WERI-Rb-1 (cell line): ENCODE measurements at regions not wholly inside any gene's neighbourhood (a gene's known extent, or its start where the extent isn't known, plus 50 kb on each side); places are given as distances from the start of the nearest gene placed in this dataset.
"Not testable (repeated sequence)": the region's sequence is repeated elsewhere in the genome, so short reads cannot be mapped to it uniquely, and the experiment has no call there.

Experiments
- DNase-seq: peaks from one replicate; pipeline ENCODE4 v3.0.0-alpha.2; 2020
- H3K27ac ChIP-seq: fragments of 250-450 bp; sonication (Bioruptor Pico); 2 replicates; pipeline ENCODE4 v1.5.1; 2020; ENCODE audit warnings: mild to moderate bottlenecking, moderate library complexity
- H3K27me3 ChIP-seq: fragments of 250-450 bp; sonication (Bioruptor Pico); 2 replicates; pipeline ENCODE4 v1.5.1; 2021; ENCODE audit warnings: mild to moderate bottlenecking, low read depth, moderate library complexity; ENCODE audit not compliant: insufficient read depth, severe bottlenecking
- H3K36me3 ChIP-seq: fragments of 250-450 bp; sonication (Bioruptor Pico); 2 replicates; pipeline ENCODE4 v1.5.1; 2020; ENCODE audit warnings: mild to moderate bottlenecking, moderate library complexity
- H3K4me3 ChIP-seq: 2 replicates; pipeline ENCODE4 v1.5.1; 2011; ENCODE audit warnings: low read depth, mild to moderate bottlenecking, control low read depth, low read length
- H3K9me3 ChIP-seq: fragments of 250-450 bp; sonication (Bioruptor Pico); 2 replicates; pipeline ENCODE4 v1.5.1; 2021; ENCODE audit warnings: mild to moderate bottlenecking, moderate library complexity; ENCODE audit not compliant: severe bottlenecking
- CTCF ChIP-seq: IDR thresholded peaks from 2 replicates; pipeline ENCODE4 v1.5.1; 2011; ENCODE audit warnings: low read depth, mild to moderate bottlenecking, control low read depth, inconsistent platforms, low read length

- DNase-seq = no peak
- Histone ChIP-seq H3K9me3 (no peaks in the 10 kb centered on the region), H3K27ac (no peak overlapping the region), H3K36me3 (no peaks in the 10 kb centered on the region), H3K27me3 (no peaks in the 10 kb centered on the region), H3K4me3 (no peak overlapping the region)
- TF ChIP-seq CTCF = no peak
These were observed 154.0 kb upstream of the SYNPR start for GRCh38 chr3:63124090-63124489.

- Histone ChIP-seq H3K36me3 (no peaks in the 10 kb centered on the region), H3K27me3 (no peaks in the 10 kb centered on the region), H3K4me3 (no peak overlapping the region), H3K27ac (no peak overlapping the region), H3K9me3 (no peaks in the 10 kb centered on the region)
- DNase-seq = no peak
- no peak for TF ChIP-seq CTCF
These were observed 151.6 kb upstream of the SYNPR start for GRCh38 chr3:63126530-63126929.

GRCh38 chr3:63128380-63128779 lies 149.7 kb upstream of the SYNPR start:
- H3K36me3 ChIP-seq = no peaks in the 10 kb centered on the region
- H3K4me3 ChIP-seq = no peak overlapping the region
- H3K9me3 ChIP-seq = no peaks in the 10 kb centered on the region
- no peak for DNase-seq
- no peak overlapping the region for H3K27ac ChIP-seq
- no peak for TF ChIP-seq CTCF
- H3K27me3 ChIP-seq = no peaks in the 10 kb centered on the region

GRCh38 chr3:63130625-63131024 lies 147.5 kb upstream of the SYNPR start:
- Histone ChIP-seq H3K36me3 (no peaks in the 10 kb centered on the region), H3K27ac (no peak overlapping the region), H3K27me3 (no peaks in the 10 kb centered on the region), H3K4me3 (no peak overlapping the region), H3K9me3 (no peaks in the 10 kb centered on the region)
- DNase-seq = no peak
- TF ChIP-seq CTCF = no peak

GRCh38 chr3:63132461-63133250 lies 145.5 kb upstream of the SYNPR start:
- no peaks in the 10 kb centered on the region for H3K9me3 ChIP-seq
- no peaks in the 10 kb centered on the region for H3K36me3 ChIP-seq
- DNase-seq = no peak
- H3K4me3 ChIP-seq = no peak overlapping the region
- H3K27me3 ChIP-seq = no peaks in the 10 kb centered on the region
- TF ChIP-seq CTCF = no peak
- no peak overlapping the region for H3K27ac ChIP-seq

- Histone ChIP-seq H3K9me3 (no peaks in the 10 kb centered on the region), H3K4me3 (no peak overlapping the region), H3K27me3 (no peaks in the 10 kb centered on the region), H3K36me3 (no peaks in the 10 kb centered on the region), H3K27ac (no peak overlapping the region)
- TF ChIP-seq CTCF = no peak
- DNase-seq = no peak
These were observed 142.7 kb upstream of the SYNPR start for GRCh38 chr3:63135367-63135766.

- H3K9me3 ChIP-seq, H3K27ac ChIP-seq, DNase-seq, H3K4me3 ChIP-seq, H3K27me3 ChIP-seq, H3K36me3 ChIP-seq: not testable (repeated sequence)
These were observed 141.9 kb upstream of the SYNPR start for GRCh38 chr3:63136249-63136648.
